Panc1 (cell line): ENCODE measurements at regions not wholly inside any gene's neighbourhood (a gene's known extent, or its start where the extent isn't known, plus 50 kb on each side); places are given as distances from the start of the nearest gene placed in this dataset.

Experiments used
- POLR2AphosphoS5 ChIP-seq: IDR thresholded peaks from 2 replicates; pipeline ENCODE4 v1.6.1; 2012; ENCODE audit warnings: mild to moderate bottlenecking, low read depth, low read length, moderate library complexity
- SIN3A ChIP-seq: IDR thresholded peaks from 2 replicates; pipeline ENCODE4 v1.6.1; 2012; ENCODE audit warnings: low read depth, mild to moderate bottlenecking, low read length, moderate library complexity, borderline replicate concordance; ENCODE audit not compliant: insufficient read depth
- TF ChIP-seq, protein P1 (sequence below): fragments of 450-650 bp; IDR thresholded peaks from 2 replicates; pipeline ENCODE4 v1.5.1; 2017; ENCODE audit warnings: mild to moderate bottlenecking
- TF ChIP-seq, protein P2 (sequence below), 2 experiments: IDR thresholded peaks; 2 replicates each; pipeline ENCODE4 v1.6.1; 2011 to 2012; ENCODE audit warnings: low read depth in 2 of 2, control low read depth in 1 of 2, low read length in 1 of 2, mild to moderate bottlenecking in 1 of 2, moderate library complexity in 1 of 2; ENCODE audit not compliant: insufficient read depth in 1 of 2

DNA sequence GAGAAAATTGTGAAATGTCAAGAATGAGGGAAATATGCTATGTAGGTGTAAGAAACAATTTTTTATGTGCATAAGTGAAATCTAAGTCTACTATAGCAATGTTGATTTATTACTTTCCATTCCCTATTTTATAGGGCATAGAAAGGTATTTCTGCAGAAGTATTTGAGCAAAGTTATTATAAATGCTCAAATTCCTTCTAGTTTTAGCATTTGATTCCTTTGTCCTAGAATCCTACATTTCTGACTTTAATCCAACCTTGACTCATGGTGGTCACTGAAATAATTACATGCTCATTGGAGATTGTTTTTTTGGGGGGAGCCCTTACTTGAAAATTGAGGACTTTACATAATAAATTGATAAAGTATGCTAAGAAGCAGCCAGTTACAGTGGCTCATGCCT, 716.6 kb upstream of the LUZP2 start:
- TF ChIP-seq, protein P1, sequence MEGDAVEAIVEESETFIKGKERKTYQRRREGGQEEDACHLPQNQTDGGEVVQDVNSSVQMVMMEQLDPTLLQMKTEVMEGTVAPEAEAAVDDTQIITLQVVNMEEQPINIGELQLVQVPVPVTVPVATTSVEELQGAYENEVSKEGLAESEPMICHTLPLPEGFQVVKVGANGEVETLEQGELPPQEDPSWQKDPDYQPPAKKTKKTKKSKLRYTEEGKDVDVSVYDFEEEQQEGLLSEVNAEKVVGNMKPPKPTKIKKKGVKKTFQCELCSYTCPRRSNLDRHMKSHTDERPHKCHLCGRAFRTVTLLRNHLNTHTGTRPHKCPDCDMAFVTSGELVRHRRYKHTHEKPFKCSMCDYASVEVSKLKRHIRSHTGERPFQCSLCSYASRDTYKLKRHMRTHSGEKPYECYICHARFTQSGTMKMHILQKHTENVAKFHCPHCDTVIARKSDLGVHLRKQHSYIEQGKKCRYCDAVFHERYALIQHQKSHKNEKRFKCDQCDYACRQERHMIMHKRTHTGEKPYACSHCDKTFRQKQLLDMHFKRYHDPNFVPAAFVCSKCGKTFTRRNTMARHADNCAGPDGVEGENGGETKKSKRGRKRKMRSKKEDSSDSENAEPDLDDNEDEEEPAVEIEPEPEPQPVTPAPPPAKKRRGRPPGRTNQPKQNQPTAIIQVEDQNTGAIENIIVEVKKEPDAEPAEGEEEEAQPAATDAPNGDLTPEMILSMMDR, result no peak
- no peak for TF ChIP-seq POLR2AphosphoS5
- TF ChIP-seq, protein P2, sequence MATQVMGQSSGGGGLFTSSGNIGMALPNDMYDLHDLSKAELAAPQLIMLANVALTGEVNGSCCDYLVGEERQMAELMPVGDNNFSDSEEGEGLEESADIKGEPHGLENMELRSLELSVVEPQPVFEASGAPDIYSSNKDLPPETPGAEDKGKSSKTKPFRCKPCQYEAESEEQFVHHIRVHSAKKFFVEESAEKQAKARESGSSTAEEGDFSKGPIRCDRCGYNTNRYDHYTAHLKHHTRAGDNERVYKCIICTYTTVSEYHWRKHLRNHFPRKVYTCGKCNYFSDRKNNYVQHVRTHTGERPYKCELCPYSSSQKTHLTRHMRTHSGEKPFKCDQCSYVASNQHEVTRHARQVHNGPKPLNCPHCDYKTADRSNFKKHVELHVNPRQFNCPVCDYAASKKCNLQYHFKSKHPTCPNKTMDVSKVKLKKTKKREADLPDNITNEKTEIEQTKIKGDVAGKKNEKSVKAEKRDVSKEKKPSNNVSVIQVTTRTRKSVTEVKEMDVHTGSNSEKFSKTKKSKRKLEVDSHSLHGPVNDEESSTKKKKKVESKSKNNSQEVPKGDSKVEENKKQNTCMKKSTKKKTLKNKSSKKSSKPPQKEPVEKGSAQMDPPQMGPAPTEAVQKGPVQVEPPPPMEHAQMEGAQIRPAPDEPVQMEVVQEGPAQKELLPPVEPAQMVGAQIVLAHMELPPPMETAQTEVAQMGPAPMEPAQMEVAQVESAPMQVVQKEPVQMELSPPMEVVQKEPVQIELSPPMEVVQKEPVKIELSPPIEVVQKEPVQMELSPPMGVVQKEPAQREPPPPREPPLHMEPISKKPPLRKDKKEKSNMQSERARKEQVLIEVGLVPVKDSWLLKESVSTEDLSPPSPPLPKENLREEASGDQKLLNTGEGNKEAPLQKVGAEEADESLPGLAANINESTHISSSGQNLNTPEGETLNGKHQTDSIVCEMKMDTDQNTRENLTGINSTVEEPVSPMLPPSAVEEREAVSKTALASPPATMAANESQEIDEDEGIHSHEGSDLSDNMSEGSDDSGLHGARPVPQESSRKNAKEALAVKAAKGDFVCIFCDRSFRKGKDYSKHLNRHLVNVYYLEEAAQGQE (IDR thresholded peaks at IDR 0.05; ENCODE audit: insufficient read depth in 1 of 2, low read depth in 2 of 2, low read length in 1 of 2), result no peak
- TF ChIP-seq SIN3A, result no peak
